Adrenal gland (tissue), 9 donors: ENCODE measurements at regions not wholly inside any gene's neighbourhood (a gene's known extent, or its start where the extent isn't known, plus 50 kb on each side); places are given as distances from the start of the nearest gene placed in this dataset.

ENCODE experiments used
- DNase-seq, 7 donors: peaks; one replicate each; pipeline ENCODE4 v3.0.0-alpha.2; 2019 to 2020
- H3K27ac ChIP-seq, 5 donors: fragments of 200-600 bp; sonication (generic) in 4 of 5; 1 replicate in 3 of 5; 2 replicates in 2 of 5; pipeline versions ENCODE4 v1.5.1 to v1.8.0; 2016 to 2020; ENCODE audit warnings: mild to moderate bottlenecking in 1 of 5
- H3K27me3 ChIP-seq: fragments of 200-600 bp; 2 replicates; pipeline ENCODE4 v1.8.0; 2021
- H3K36me3 ChIP-seq, 2 donors: fragments of 200-600 bp; replicated peaks in 1 of 2; 1 replicate in 1 of 2; 2 replicates in 1 of 2; pipeline versions ENCODE4 v1.5.1 to v1.8.0; 2018 to 2022
- H3K4me1 ChIP-seq, 2 donors: fragments of 200-600 bp; replicated peaks in 1 of 2; 1 replicate in 1 of 2; 2 replicates in 1 of 2; pipeline versions ENCODE4 v1.5.1 to v1.8.0; 2018 to 2021
- H3K4me3 ChIP-seq, 4 donors: fragments of 200-600 bp; sonication (generic) in 3 of 4; one replicate each; pipeline ENCODE4 v1.5.1; 2016 to 2018
- H3K9me3 ChIP-seq, 3 donors: fragments of 200-600 bp; sonication (generic) in 1 of 3; replicated peaks in 1 of 3; 1 replicate in 2 of 3; 2 replicates in 1 of 3; pipeline versions ENCODE4 v1.5.1 to v1.8.0; 2016 to 2021
- POLR2A ChIP-seq, 2 donors: fragments of 450-650 bp; IDR thresholded peaks; one replicate each; pipeline ENCODE4 v1.6.1; 2017; ENCODE audit warnings: antibody characterized with exemption in 2 of 2, mild to moderate bottlenecking in 2 of 2, moderate library complexity in 1 of 2
- WGBS, 4 donors: extraction: QIAGEN DNeasy Blood & Tissue Kit in 2 of 4; methylation state at CpG; one replicate each; pipeline versions ENCODE4 v1.1.5 to v1.1.7; 2013 to 2017; 5-methylcytosine and 5-hydroxymethylcytosine counted together
- intact Hi-C, 2 donors: fragments of 100-400 bp; cut with DNase I; formaldehyde crosslinking; loops; one replicate each; pipeline versions ENCODE4 v1.14.1 to v1.15.0; 2022 to 2023
- TF ChIP-seq, protein P1 (sequence below), 6 experiments: fragments of 450-650 bp in 4 of 6; fragments of 200-600 bp in 2 of 6; sonication (generic) in 1 of 6; IDR thresholded peaks; 1 replicate in 5 of 6; 2 replicates in 1 of 6; pipeline versions ENCODE4 v1.5.1 to v1.8.0; 2016 to 2021; ENCODE audit warnings: antibody characterized with exemption in 6 of 6, mild to moderate bottlenecking in 2 of 6, moderate library complexity in 1 of 6
- donor health status: healthy with polysubstance abuse.
- donor health status: Bipolar disorder and iron deficiency.
- donor health status: DM: yes; HTN: yes; CAD: no.
- donor health status: DM: no; HTN: no; CAD: no.
- donor health status: DM: no; HTN: no; CAD: no.

DNA sequence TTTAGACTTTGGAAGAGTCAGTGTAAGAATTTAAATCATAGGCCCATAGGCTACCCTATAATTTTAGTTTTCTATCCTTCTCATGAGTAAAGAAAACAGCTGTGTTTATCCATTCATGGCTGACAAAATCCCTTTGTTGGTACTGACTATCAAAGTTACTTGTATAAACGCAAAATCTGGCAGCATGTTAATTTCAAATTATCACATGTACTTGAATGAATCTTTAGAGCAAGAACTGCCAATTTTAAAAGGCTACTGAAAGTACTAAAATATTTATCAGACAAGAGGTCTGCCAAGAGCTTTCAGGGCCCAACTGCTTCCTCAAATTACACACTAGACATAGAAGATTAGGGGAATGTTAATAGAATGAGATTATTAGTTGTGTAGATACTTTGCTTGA is 66.6 kb downstream of the MYL12B start:
- H3K4me1 ChIP-seq = no peaks in the 10 kb centered on the region
- H3K27ac ChIP-seq = no peak overlapping the region
- WGBS, 4 donors = 63 to 90% (median 78%) methylated on average over 1 of the region's 1 CpG
- intact Hi-C loops = loop anchor here in 1 of 2 donors (10.0 kb wide), 1 partner anchor 64 kb away; the partner anchor contains the start of gene MYL12B
- H3K9me3 ChIP-seq = no peaks in the 10 kb centered on the region
- no peak for TF ChIP-seq POLR2A (IDR thresholded peaks at IDR 0.05)
- TF ChIP-seq, protein P1, sequence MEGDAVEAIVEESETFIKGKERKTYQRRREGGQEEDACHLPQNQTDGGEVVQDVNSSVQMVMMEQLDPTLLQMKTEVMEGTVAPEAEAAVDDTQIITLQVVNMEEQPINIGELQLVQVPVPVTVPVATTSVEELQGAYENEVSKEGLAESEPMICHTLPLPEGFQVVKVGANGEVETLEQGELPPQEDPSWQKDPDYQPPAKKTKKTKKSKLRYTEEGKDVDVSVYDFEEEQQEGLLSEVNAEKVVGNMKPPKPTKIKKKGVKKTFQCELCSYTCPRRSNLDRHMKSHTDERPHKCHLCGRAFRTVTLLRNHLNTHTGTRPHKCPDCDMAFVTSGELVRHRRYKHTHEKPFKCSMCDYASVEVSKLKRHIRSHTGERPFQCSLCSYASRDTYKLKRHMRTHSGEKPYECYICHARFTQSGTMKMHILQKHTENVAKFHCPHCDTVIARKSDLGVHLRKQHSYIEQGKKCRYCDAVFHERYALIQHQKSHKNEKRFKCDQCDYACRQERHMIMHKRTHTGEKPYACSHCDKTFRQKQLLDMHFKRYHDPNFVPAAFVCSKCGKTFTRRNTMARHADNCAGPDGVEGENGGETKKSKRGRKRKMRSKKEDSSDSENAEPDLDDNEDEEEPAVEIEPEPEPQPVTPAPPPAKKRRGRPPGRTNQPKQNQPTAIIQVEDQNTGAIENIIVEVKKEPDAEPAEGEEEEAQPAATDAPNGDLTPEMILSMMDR (IDR thresholded peaks at IDR 0.05) = no peak
- DNase-seq = no peak
- H3K36me3 ChIP-seq = no peaks in the 10 kb centered on the region
- no peak overlapping the region for H3K4me3 ChIP-seq
- no peaks in the 10 kb centered on the region for H3K27me3 ChIP-seq

- intact Hi-C loops = loop anchor here in 1 of 2 donors (10.0 kb wide), 1 partner anchor 65 kb away; the partner anchor contains the start of gene MYL12B
- H3K27ac ChIP-seq = no peak overlapping the region
- H3K4me3 ChIP-seq = no peak overlapping the region
- 81 to 100% (median 91%) methylated on average over 5 of the region's 5 CpGs for WGBS, 4 donors
- no peaks in the 10 kb centered on the region for H3K27me3 ChIP-seq
- no peaks in the 10 kb centered on the region for H3K36me3 ChIP-seq
- TF ChIP-seq, protein P1 (IDR thresholded peaks at IDR 0.05) = no peak
- no peak for DNase-seq
- H3K4me1 ChIP-seq = no peaks in the 10 kb centered on the region
- H3K9me3 ChIP-seq = no peaks in the 10 kb centered on the region
These were observed 67.5 kb downstream of the MYL12B start for GRCh38 chr18:3329471-3329870.

GRCh38 chr18:3329872-3330271 is 67.9 kb downstream of the MYL12B start:
- H3K9me3 ChIP-seq = no peaks in the 10 kb centered on the region
- no peaks in the 10 kb centered on the region for H3K36me3 ChIP-seq
- no peak for DNase-seq
- intact Hi-C loops = loop anchor here in 1 of 2 donors (10.0 kb wide), 1 partner anchor 65 kb away; the partner anchor contains the start of gene MYL12B
- H3K27ac ChIP-seq = no peak overlapping the region
- H3K4me3 ChIP-seq = no peak overlapping the region
- no peaks in the 10 kb centered on the region for H3K4me1 ChIP-seq
- TF ChIP-seq, protein P1 (IDR thresholded peaks at IDR 0.05) = no peak
- TF ChIP-seq POLR2A (IDR thresholded peaks at IDR 0.05) = no peak
- no peaks in the 10 kb centered on the region for H3K27me3 ChIP-seq
- WGBS, 4 donors = 76 to 89% (median 82%) methylated on average over 1 of the region's 1 CpG

DNA sequence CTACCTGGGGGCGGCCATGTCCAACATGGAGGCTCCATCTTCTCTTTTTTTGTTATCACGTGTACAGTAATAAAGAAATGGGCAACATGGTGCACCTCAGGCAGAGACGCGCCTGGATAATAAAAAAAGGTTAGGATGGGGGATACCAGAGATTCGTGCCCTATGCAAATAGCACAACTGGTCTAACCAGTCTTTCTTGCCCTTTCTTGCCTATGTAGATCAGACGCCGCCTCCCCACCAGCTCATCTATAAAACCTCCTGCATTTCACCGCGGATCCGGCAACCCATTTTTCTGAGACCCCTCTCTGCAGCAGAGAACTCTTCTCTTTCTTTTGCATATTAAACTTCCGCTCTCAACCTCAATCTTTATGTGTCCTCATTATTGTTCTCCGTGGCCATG is 68.7 kb downstream of the MYL12B start:
- DNase-seq = no peak
- Histone ChIP-seq H3K9me3 (no peaks in the 10 kb centered on the region), H3K27ac (no peak overlapping the region), H3K4me1 (no peaks in the 10 kb centered on the region), H3K27me3 (no peaks in the 10 kb centered on the region), H3K4me3 (no peak overlapping the region), H3K36me3 (no peaks in the 10 kb centered on the region)
- intact Hi-C loops = no loop called here
- TF ChIP-seq, protein P1 (IDR thresholded peaks at IDR 0.05) = no peak
- TF ChIP-seq POLR2A (IDR thresholded peaks at IDR 0.05) = no peak
- 79 to 90% (median 83%) methylated on average over 12 of the region's 12 CpGs for WGBS, 4 donors
